Calu3 (cell line): ENCODE measurements at regions not wholly inside any gene's neighbourhood (a gene's known extent, or its start where the extent isn't known, plus 50 kb on each side); places are given as distances from the start of the nearest gene placed in this dataset.

ENCODE experiments used
- BruUV-seq: library from RNA; stranded (reverse); fragments of 400-500 nt; replicated peaks from 2 replicates; lab custom pipeline; 2021; lab: Mats Ljungman, UMichigan
- CTCF ChIA-PET: fragments of 300-600 bp; sonication (Branson Sonifier 250); formaldehyde crosslinking; loops from one replicate; lab custom pipeline; 2022; ENCODE audit warnings: antibody characterized with exemption; lab: Charles Lee
- DNase-seq: peaks from one replicate; pipeline ENCODE4 v3.0.0; 2022
- H3K27ac Mint-ChIP-seq: one replicate; pipeline ENCODE4 v1.8.0; 2022; ENCODE audit warnings: mixed read lengths; ENCODE audit not compliant: unreplicated experiment
- H3K27me3 Mint-ChIP-seq: one replicate; pipeline ENCODE4 v1.8.0; 2022; ENCODE audit warnings: mixed read lengths; ENCODE audit not compliant: unreplicated experiment
- H3K36me3 Mint-ChIP-seq: one replicate; pipeline ENCODE4 v1.8.0; 2022; ENCODE audit warnings: mild to moderate bottlenecking, moderate library complexity, mixed read lengths; ENCODE audit not compliant: insufficient read depth, unreplicated experiment
- H3K4me1 Mint-ChIP-seq: one replicate; pipeline ENCODE4 v1.8.0; 2022; ENCODE audit warnings: mild to moderate bottlenecking, low read depth, mixed read lengths; ENCODE audit not compliant: unreplicated experiment
- H3K4me3 Mint-ChIP-seq: one replicate; pipeline ENCODE4 v1.8.0; 2022; ENCODE audit warnings: mild to moderate bottlenecking, low read depth, moderate library complexity, mixed read lengths; ENCODE audit not compliant: unreplicated experiment
- H3K9me3 Mint-ChIP-seq: one replicate; pipeline ENCODE4 v1.8.0; 2022; ENCODE audit warnings: low read depth, mixed read lengths; ENCODE audit not compliant: unreplicated experiment
- CTCF ChIP-seq: fragments of 200-600 bp; IDR thresholded peaks from one replicate; pipeline ENCODE4 v1.8.0; 2022; ENCODE audit warnings: antibody characterized with exemption; ENCODE audit not compliant: unreplicated experiment
- intact Hi-C: fragments of 100-400 bp; cut with micrococcal nuclease; formaldehyde crosslinking; loops from one replicate; pipeline ENCODE4 v1.10.0; 2022; ENCODE audit not compliant: unreplicated experiment

GRCh38 chr1:193406901-193407300 is 220.5 kb upstream of the B3GALT2 start:
- DNase-seq, result no peak
- BruUV-seq, result no TSS peak
- Mint-ChIP-seq H3K4me3 (no peak overlapping the region), H3K27me3 (no peaks in the 10 kb centered on the region), H3K9me3 (peaks cover 4% of the 10 kb centered on the region), H3K27ac (peak overlapping the region; percentile 23), H3K4me1 (peaks cover 57% of the 10 kb centered on the region), H3K36me3 (peaks cover 5% of the 10 kb centered on the region)
- intact Hi-C loops, result loop anchor here (2.0 to 10.0 kb wide), 5 partner anchors 225 to 888 kb away; no protein-coding TSS in a partner anchor
- CTCF ChIA-PET, result no interaction called here
- TF ChIP-seq CTCF, result peak; percentile 49

GRCh38 chr1:193404236-193404635 is 217.8 kb upstream of the B3GALT2 start:
- H3K27ac Mint-ChIP-seq, result no peak overlapping the region
- CTCF ChIA-PET, result no interaction called here
- H3K4me3 Mint-ChIP-seq, result no peak overlapping the region
- no peak for DNase-seq
- BruUV-seq, result no TSS peak
- H3K9me3 Mint-ChIP-seq, result peaks cover 4% of the 10 kb centered on the region
- no peak for TF ChIP-seq CTCF
- peaks cover 50% of the 10 kb centered on the region for H3K4me1 Mint-ChIP-seq
- intact Hi-C loops, result loop anchor here (5.0 to 10.0 kb wide), 3 partner anchors 47 to 381 kb away; no protein-coding TSS in a partner anchor
- H3K27me3 Mint-ChIP-seq, result no peaks in the 10 kb centered on the region
- peaks cover 5% of the 10 kb centered on the region for H3K36me3 Mint-ChIP-seq

- TF ChIP-seq CTCF, result no peak
- CTCF ChIA-PET, result interaction anchor here (1.1 kb wide), 1 partner anchor 9 kb away, joined by 3 read pairs; no protein-coding TSS in a partner anchor
- peaks cover 38% of the 10 kb centered on the region for H3K4me1 Mint-ChIP-seq
Measured at GRCh38 chr1:193402977-193403376, 216.6 kb upstream of the B3GALT2 start.

GRCh38 chr1:193402037-193402436 is 215.6 kb upstream of the B3GALT2 start:
- CTCF ChIA-PET, result interaction anchor here (1.1 kb wide), 1 partner anchor 10 kb away, joined by 3 read pairs; no protein-coding TSS in a partner anchor
- no peaks in the 10 kb centered on the region for H3K27me3 Mint-ChIP-seq
- H3K4me1 Mint-ChIP-seq, result peaks cover 36% of the 10 kb centered on the region
- intact Hi-C loops, result loop anchor here (2.0 to 10.0 kb wide), 4 partner anchors 45 to 383 kb away; no protein-coding TSS in a partner anchor
- no peak overlapping the region for H3K4me3 Mint-ChIP-seq
- no peak for DNase-seq
- peaks cover 4% of the 10 kb centered on the region for H3K9me3 Mint-ChIP-seq
- no peak for TF ChIP-seq CTCF
- BruUV-seq, result no TSS peak
- H3K36me3 Mint-ChIP-seq, result no peaks in the 10 kb centered on the region
- no peak overlapping the region for H3K27ac Mint-ChIP-seq

More at GRCh38 chr1:193402977-193403376, 216.6 kb upstream of the B3GALT2 start:
- Mint-ChIP-seq H3K36me3 (no peaks in the 10 kb centered on the region), H3K9me3 (peaks cover 4% of the 10 kb centered on the region), H3K27ac (peak overlapping the region; percentile 48), H3K27me3 (no peaks in the 10 kb centered on the region), H3K4me3 (peak overlapping the region; percentile 10)
- intact Hi-C loops, result loop anchor here (2.0 to 10.0 kb wide), 4 partner anchors 46 to 382 kb away; no protein-coding TSS in a partner anchor
- BruUV-seq, result no TSS peak
- DNase-seq, result no peak
